HepG2 (cell line): ENCODE measurements at regions not wholly inside any gene's neighbourhood (a gene's known extent, or its start where the extent isn't known, plus 50 kb on each side); places are given as distances from the start of the nearest gene placed in this dataset.

ENCODE experiments used
- ATAC-seq: fragments of 200-7000 bp; cut with Tn5 transposase; 3 replicates; pipeline ENCODE4 v1.9.1; 2020; ENCODE audit warnings: mild to moderate bottlenecking, moderate library complexity
- BruUV-seq: library from RNA; stranded (reverse); fragments of 400-500 nt; replicated peaks from 2 replicates; lab custom pipeline; 2021; lab: Mats Ljungman, UMichigan
- CTCF ChIA-PET: fragments of 300-600 bp; formaldehyde crosslinking; extraction: SDS; loops from one replicate; lab custom pipeline; 2021; ENCODE audit warnings: low total read pairs, inconsistent platforms, low intra/inter-chr PET ratio; lab: Yijun Ruan, JAX
- POLR2A ChIA-PET: fragments of 350-600 bp; sonication (Branson Sonifier 250); formaldehyde crosslinking; loops from one replicate; lab custom pipeline; 2020; ENCODE audit warnings: antibody characterized with exemption, inconsistent platforms; lab: Yijun Ruan, JAX
- DNase-seq: peaks from one replicate; pipeline ENCODE4 v3.0.0-alpha.2; 2015; ENCODE audit warnings: low spot score
- FAIRE-seq: peaks from 3 replicates; lab custom pipeline; 2011; peaks lifted over from hg19 to GRCh38; lab: Jason Lieb, UNC
- H2AFZ ChIP-seq: one replicate; pipeline ENCODE4 v1.6.1; 2011; ENCODE audit warnings: low read length, inconsistent platforms
- H3K27ac ChIP-seq: fragments of 300-600 bp; 3 replicates; pipeline ENCODE4 v1.8.0; 2011; ENCODE audit warnings: mixed run types, mild to moderate bottlenecking, mixed read lengths, low read length, inconsistent platforms; ENCODE audit not compliant: insufficient read depth; ENCODE audit errors: extremely low read length
- H3K27me3 ChIP-seq, 2 experiments: fragments of 200-600 bp in 1 of 2; 2 replicates in 1 of 2; 3 replicates in 1 of 2; pipeline versions ENCODE4 v1.6.0 to v1.8.0; 2011; ENCODE audit warnings: low read length in 2 of 2, mild to moderate bottlenecking in 2 of 2, moderate library complexity in 2 of 2, inconsistent platforms in 1 of 2; ENCODE audit not compliant: insufficient read depth in 2 of 2, control insufficient read depth in 1 of 2
- H3K36me3 ChIP-seq, 2 experiments: fragments of 200-600 bp in 1 of 2; replicated peaks in 1 of 2; 2 replicates in 1 of 2; 3 replicates in 1 of 2; pipeline versions ENCODE4 v1.5.1 to v1.8.0; 2011; ENCODE audit warnings: low read length in 2 of 2, inconsistent platforms in 1 of 2; ENCODE audit not compliant: insufficient read depth in 2 of 2, control insufficient read depth in 1 of 2
- H3K4me1 ChIP-seq: 2 replicates; pipeline ENCODE4 v1.5.1; 2012; ENCODE audit warnings: low read length, inconsistent platforms; ENCODE audit not compliant: insufficient read depth
- H3K4me2 ChIP-seq: 2 replicates; pipeline ENCODE4 v1.6.0; 2011; ENCODE audit warnings: low read depth, low read length, inconsistent platforms
- H3K4me3 ChIP-seq, 3 experiments: fragments of 200-600 bp in 1 of 3; sonication (generic), shearing (Covaris generic) in 1 of 3; replicated peaks in 1 of 3; 2 replicates each; pipeline ENCODE4 v1.5.1; 2011 to 2016; ENCODE audit warnings: low read length in 3 of 3, inconsistent platforms in 2 of 3, low read depth in 2 of 3, mild to moderate bottlenecking in 2 of 3, control low read depth in 1 of 3, mixed read lengths in 1 of 3; ENCODE audit not compliant: insufficient read depth in 1 of 3
- H3K79me2 ChIP-seq: one replicate; pipeline ENCODE4 v1.6.1; 2011; ENCODE audit warnings: low read length, inconsistent platforms; ENCODE audit not compliant: insufficient read depth
- H3K9ac ChIP-seq: 2 replicates; pipeline ENCODE4 v1.6.0; 2011; ENCODE audit warnings: mild to moderate bottlenecking, low read depth, low read length, inconsistent platforms; ENCODE audit not compliant: insufficient read depth
- H3K9me3 ChIP-seq: 2 replicates; pipeline ENCODE4 v1.5.1; 2012; ENCODE audit warnings: mild to moderate bottlenecking, low read length
- H4K20me1 ChIP-seq: 2 replicates; pipeline ENCODE4 v1.6.0; 2011; ENCODE audit warnings: inconsistent platforms, mild to moderate bottlenecking, low read length, moderate library complexity; ENCODE audit not compliant: insufficient read depth
- ESRRA ChIP-seq: sonication (generic); formaldehyde crosslinking; IDR thresholded peaks from 2 replicates; pipeline ENCODE4 v1.5.1; 2020; ENCODE audit warnings: mild to moderate bottlenecking, low read depth, missing genetic modification reagents
- GABPB1 ChIP-seq: IDR thresholded peaks from 2 replicates; pipeline ENCODE4 v1.6.1; 2016; ENCODE audit warnings: mild to moderate bottlenecking, missing genetic modification reagents, moderate library complexity, missing compliant biosample characterization
- HIVEP1 ChIP-seq: sonication (generic); formaldehyde crosslinking; IDR thresholded peaks from 2 replicates; pipeline ENCODE4 v1.4.0; 2020; ENCODE audit warnings: mild to moderate bottlenecking, missing genetic modification reagents
- HNRNPL ChIP-seq: fragments of 200-400 bp; formaldehyde crosslinking; IDR thresholded peaks from 2 replicates; pipeline ENCODE4 v1.6.1; 2017; ENCODE audit warnings: mild to moderate bottlenecking, low read depth, low read length
- JUND ChIP-seq: sonication (generic); formaldehyde crosslinking; IDR thresholded peaks from 2 replicates; pipeline ENCODE4 v1.8.0; 2022; ENCODE audit warnings: mild to moderate bottlenecking, missing genetic modification reagents
- MAX ChIP-seq: IDR thresholded peaks from 2 replicates; pipeline ENCODE4 v1.6.1; 2012; ENCODE audit warnings: inconsistent platforms
- NCOR1 ChIP-seq: fragments of 200-600 bp; sonication (generic); IDR thresholded peaks from 2 replicates; pipeline ENCODE4 v1.7.0; 2017; ENCODE audit warnings: antibody characterized with exemption, low read length, borderline replicate concordance
- NFATC3 ChIP-seq: sonication (generic); formaldehyde crosslinking; IDR thresholded peaks from 2 replicates; pipeline ENCODE4 v1.5.1; 2020; ENCODE audit warnings: mild to moderate bottlenecking, missing genetic modification reagents
- SMC3 ChIP-seq: IDR thresholded peaks from 2 replicates; pipeline ENCODE4 v1.6.1; 2011; ENCODE audit warnings: low read length, improper control_type of control experiment
- TMF1 ChIP-seq: sonication (generic); formaldehyde crosslinking; IDR thresholded peaks from 2 replicates; pipeline ENCODE4 v1.8.1; 2022; ENCODE audit warnings: low read depth, missing genetic modification reagents
- TSC22D2 ChIP-seq: sonication (generic); formaldehyde crosslinking; IDR thresholded peaks from 2 replicates; pipeline ENCODE4 v1.5.1; 2020; ENCODE audit warnings: missing genetic modification reagents, mild to moderate bottlenecking, borderline replicate concordance
- ZNF30 ChIP-seq: sonication (generic); formaldehyde crosslinking; IDR thresholded peaks from 2 replicates; pipeline ENCODE4 v1.5.0; 2020; ENCODE audit warnings: mild to moderate bottlenecking, missing genetic modification reagents
- WGBS: methylation state at CpG from one replicate; pipeline ENCODE4 v1.1.6; 2017; ENCODE audit warnings: low lambda C conversion rate; 5-methylcytosine and 5-hydroxymethylcytosine counted together
- in situ Hi-C: cut with HindIII; loops from 2 replicates; pipeline ENCODE4 v1.10.0; 2017; ENCODE audit warnings: low pct_unique_long_range_greater_than_20kb; ENCODE audit not compliant: extremely low pct_ligation_motif_present
- intact Hi-C: fragments of 100-400 bp; cut with micrococcal nuclease; formaldehyde crosslinking; loops from one replicate; pipeline ENCODE4 v1.10.0; 2022; ENCODE audit not compliant: unreplicated experiment

- ATAC-seq: no peak
- Histone ChIP-seq H4K20me1 (no peaks in the 10 kb centered on the region), H3K27me3 (no peaks in the 10 kb centered on the region), H2AFZ (no peak overlapping the region)
- POLR2A ChIA-PET: no interaction called here
- TF ChIP-seq GABPB1 (CRISPR knock-in tag) (no peak), MAX (no peak), HIVEP1 (no peak), NCOR1 (no peak), NFATC3 (CRISPR knock-in tag) (no peak), HNRNPL (no peak), TMF1 (CRISPR knock-in tag) (no peak), ESRRA (CRISPR knock-in tag) (no peak), ZNF30 (CRISPR knock-in tag) (no peak), SMC3 (no peak), JUND (CRISPR knock-in tag) (no peak), TSC22D2 (CRISPR knock-in tag) (no peak)
- TF ChIP-seq, all 625 proteins: peak for 0
- Histone ChIP-seq H3K9me3 (peaks cover 9% of the 10 kb centered on the region; the same call in 1 of the 2 replicates), H3K4me2 (no peak overlapping the region), H3K4me3 (no peak overlapping the region), H3K79me2 (no peaks in the 10 kb centered on the region), H3K27ac (no peak overlapping the region), H3K4me1 (no peaks in the 10 kb centered on the region), H3K36me3 (no peaks in the 10 kb centered on the region), H3K9ac (no peak overlapping the region)
- DNase-seq: no peak
- in situ Hi-C loops (no loop called here), intact Hi-C loops (no loop called here)
- CTCF ChIA-PET: no interaction called here
- 3% methylated on average over 5 of the region's 8 CpGs for WGBS
- BruUV-seq: no TSS peak
- FAIRE-seq: no peak
These were observed 103.1 kb downstream of the BMS1 start for GRCh38 chr10:42885491-42886270.
